ENCODE measurements at regions not wholly inside any gene's neighbourhood (a gene's known extent, or its start where the extent isn't known, plus 50 kb on each side); places are given as distances from the start of the nearest gene placed in this dataset.

GRCh38 chr12:58764100-58764953 lies 156.0 kb downstream of the LRIG3 start:
- no peak overlapping the region for H3K4me3 ChIP-seq
- no peak overlapping the region for H3K27ac ChIP-seq
- no peaks in the 10 kb centered on the region for H3K27me3 ChIP-seq (replicated peaks; ENCODE audit: insufficient read depth)
- TF ChIP-seq CTCF (IDR thresholded peaks at IDR 0.05), result no peak
- H3K4me1 ChIP-seq (ENCODE audit: control insufficient read depth in 1 of 2, low read depth in 2 of 2), result no peaks in the 10 kb centered on the region
- ATAC-seq (ENCODE audit: insufficient number of reproducible peaks, low FRiP score, low read depth), result no peak
- H3K9me3 ChIP-seq, result no peaks in the 10 kb centered on the region
- H3K36me3 ChIP-seq, result no peaks in the 10 kb centered on the region
- no peak for DNase-seq (ENCODE audit: low spot score)

DNA sequence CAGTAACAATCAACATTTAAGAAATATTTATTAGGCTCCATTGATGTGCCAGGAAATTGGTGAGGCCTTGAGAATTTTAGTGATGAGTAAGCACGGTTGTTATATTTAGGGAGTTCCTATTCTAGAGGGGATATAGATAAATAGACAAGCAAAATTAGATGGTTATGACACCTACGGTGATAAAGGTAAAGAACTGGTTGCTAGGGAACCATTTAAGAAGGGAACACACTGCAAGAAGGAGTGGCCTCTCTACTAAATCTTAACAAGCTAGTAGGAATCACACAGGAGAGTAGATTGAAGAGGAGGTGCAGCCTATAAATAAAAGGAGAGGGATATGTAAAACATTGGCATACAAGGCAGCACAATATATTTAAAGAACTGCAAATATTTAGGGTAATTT lies 155.2 kb downstream of the LRIG3 start:
- H3K27me3 ChIP-seq (replicated peaks; ENCODE audit: insufficient read depth), result no peaks in the 10 kb centered on the region
- no peaks in the 10 kb centered on the region for H3K4me1 ChIP-seq (ENCODE audit: control insufficient read depth in 1 of 2, low read depth in 2 of 2)
- DNase-seq (ENCODE audit: low spot score) (no peak), ATAC-seq (ENCODE audit: insufficient number of reproducible peaks, low FRiP score, low read depth) (no peak)
- no peaks in the 10 kb centered on the region for H3K36me3 ChIP-seq
- TF ChIP-seq CTCF (IDR thresholded peaks at IDR 0.05), result no peak
- no peak overlapping the region for H3K4me3 ChIP-seq
- no peaks in the 10 kb centered on the region for H3K9me3 ChIP-seq
- H3K27ac ChIP-seq, result no peak overlapping the region

- no peak for TF ChIP-seq CTCF (IDR thresholded peaks at IDR 0.05)
- ATAC-seq (ENCODE audit: insufficient number of reproducible peaks, low FRiP score, low read depth) (no peak), DNase-seq (ENCODE audit: low spot score) (no peak)
- no peaks in the 10 kb centered on the region for H3K36me3 ChIP-seq
- no peaks in the 10 kb centered on the region for H3K27me3 ChIP-seq (replicated peaks; ENCODE audit: insufficient read depth)
- H3K4me3 ChIP-seq, result no peak overlapping the region
- no peaks in the 10 kb centered on the region for H3K4me1 ChIP-seq (ENCODE audit: control insufficient read depth in 1 of 2, low read depth in 2 of 2)
- H3K27ac ChIP-seq, result no peak overlapping the region
- no peaks in the 10 kb centered on the region for H3K9me3 ChIP-seq
Observed at GRCh38 chr12:58765653-58766512, 154.4 kb downstream of the LRIG3 start.

- no peak for DNase-seq (ENCODE audit: low spot score)
- Histone ChIP-seq H3K4me1 (ENCODE audit: control insufficient read depth in 1 of 2, low read depth in 2 of 2) (no peaks in the 10 kb centered on the region), H3K27ac (no peak overlapping the region), H3K36me3 (no peaks in the 10 kb centered on the region), H3K4me3 (no peak overlapping the region), H3K9me3 (no peaks in the 10 kb centered on the region), H3K27me3 (replicated peaks; ENCODE audit: insufficient read depth) (no peaks in the 10 kb centered on the region)
- no peak for ATAC-seq (ENCODE audit: insufficient number of reproducible peaks, low FRiP score, low read depth)
- TF ChIP-seq CTCF (IDR thresholded peaks at IDR 0.05), result no peak
Observed at GRCh38 chr12:58766513-58766870, 153.8 kb downstream of the LRIG3 start.

- no peak for TF ChIP-seq CTCF (IDR thresholded peaks at IDR 0.05)
- DNase-seq (ENCODE audit: low spot score), result no peak
- no peaks in the 10 kb centered on the region for H3K36me3 ChIP-seq
- H3K4me3 ChIP-seq, result no peak overlapping the region
- H3K9me3 ChIP-seq, result no peaks in the 10 kb centered on the region
- no peaks in the 10 kb centered on the region for H3K4me1 ChIP-seq (ENCODE audit: control insufficient read depth in 1 of 2, low read depth in 2 of 2)
- no peaks in the 10 kb centered on the region for H3K27me3 ChIP-seq (replicated peaks; ENCODE audit: insufficient read depth)
- no peak overlapping the region for H3K27ac ChIP-seq
- ATAC-seq (ENCODE audit: insufficient number of reproducible peaks, low FRiP score, low read depth), result no peak
Observed at GRCh38 chr12:58767496-58767895, 152.8 kb downstream of the LRIG3 start.

Measured in thoracic aorta (tissue), 2 donors.